Mucosa of descending colon (tissue), 3 donors: ENCODE measurements at regions not wholly inside any gene's neighbourhood (a gene's known extent, or its start where the extent isn't known, plus 50 kb on each side); places are given as distances from the start of the nearest gene placed in this dataset.

ENCODE experiments used
- ATAC-seq: fragments of 200-7000 bp; cut with Tn5 transposase; one replicate; pipeline ENCODE4 v1.9.1; 2020; ENCODE audit warnings: mild to moderate bottlenecking, moderate library complexity
- DNase-seq, 3 donors: peaks; one replicate each; pipeline ENCODE4 v3.0.0-alpha.2; 2020
- H3K36me3 ChIP-seq: fragments of 200-600 bp; one replicate; pipeline ENCODE4 v1.8.0; 2021; ENCODE audit warnings: low read depth, mild to moderate bottlenecking
- H3K4me1 ChIP-seq: fragments of 200-600 bp; one replicate; pipeline ENCODE4 v1.8.0; 2021; ENCODE audit warnings: low read depth, mild to moderate bottlenecking
- H3K4me3 ChIP-seq: fragments of 200-600 bp; one replicate; pipeline ENCODE4 v1.8.0; 2021; ENCODE audit warnings: mild to moderate bottlenecking
- H3K9me3 ChIP-seq: fragments of 200-600 bp; one replicate; pipeline ENCODE4 v1.8.0; 2021; ENCODE audit warnings: mild to moderate bottlenecking
- intact Hi-C, 2 donors: fragments of 100-400 bp; cut with DNase I in 1 of 2; cut with micrococcal nuclease in 1 of 2; formaldehyde crosslinking; loops; one replicate each; pipeline versions ENCODE4 v1.11.0 to v1.11.1; 2022; cut with DNase I, micrococcal nuclease
- TF ChIP-seq, protein P1 (sequence below): fragments of 200-600 bp; IDR thresholded peaks from one replicate; pipeline ENCODE4 v1.8.0; 2022; ENCODE audit warnings: antibody characterized with exemption, mild to moderate bottlenecking
- donor health status: DM: no; HTN: no; CAD: no; lungs with moderate emphysema.
- donor health status: DM: no; HTN: no; CAD: no.
- donor health status: DM: no; HTN: yes; CAD: no.

DNA sequence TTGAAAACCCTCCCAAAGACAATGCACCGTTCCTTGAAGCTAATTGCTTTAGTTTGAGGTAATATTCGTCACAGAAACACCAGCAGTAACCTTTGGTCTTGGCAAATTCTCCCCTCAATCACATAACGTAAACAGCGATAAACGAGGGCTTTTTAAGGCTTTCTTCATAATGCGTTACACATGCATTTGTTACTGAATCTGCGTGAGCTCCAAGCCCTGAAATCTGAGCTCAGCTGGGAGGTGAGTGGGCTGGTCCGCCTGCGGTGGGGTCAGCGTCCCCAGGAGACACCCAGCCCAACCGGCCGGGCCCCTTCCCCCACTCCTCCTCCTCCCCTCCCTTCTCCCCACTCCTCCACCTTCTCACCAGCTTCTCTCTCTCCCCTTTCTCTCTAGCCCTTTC lies 91.1 kb downstream of the BARX1 start:
- H3K9me3 ChIP-seq: no peaks in the 10 kb centered on the region
- H3K4me1 ChIP-seq: no peaks in the 10 kb centered on the region
- intact Hi-C loops: no loop called here
- no peak for DNase-seq
- ATAC-seq: no peak
- no peak overlapping the region for H3K4me3 ChIP-seq
- no peaks in the 10 kb centered on the region for H3K36me3 ChIP-seq
- TF ChIP-seq, protein P1, sequence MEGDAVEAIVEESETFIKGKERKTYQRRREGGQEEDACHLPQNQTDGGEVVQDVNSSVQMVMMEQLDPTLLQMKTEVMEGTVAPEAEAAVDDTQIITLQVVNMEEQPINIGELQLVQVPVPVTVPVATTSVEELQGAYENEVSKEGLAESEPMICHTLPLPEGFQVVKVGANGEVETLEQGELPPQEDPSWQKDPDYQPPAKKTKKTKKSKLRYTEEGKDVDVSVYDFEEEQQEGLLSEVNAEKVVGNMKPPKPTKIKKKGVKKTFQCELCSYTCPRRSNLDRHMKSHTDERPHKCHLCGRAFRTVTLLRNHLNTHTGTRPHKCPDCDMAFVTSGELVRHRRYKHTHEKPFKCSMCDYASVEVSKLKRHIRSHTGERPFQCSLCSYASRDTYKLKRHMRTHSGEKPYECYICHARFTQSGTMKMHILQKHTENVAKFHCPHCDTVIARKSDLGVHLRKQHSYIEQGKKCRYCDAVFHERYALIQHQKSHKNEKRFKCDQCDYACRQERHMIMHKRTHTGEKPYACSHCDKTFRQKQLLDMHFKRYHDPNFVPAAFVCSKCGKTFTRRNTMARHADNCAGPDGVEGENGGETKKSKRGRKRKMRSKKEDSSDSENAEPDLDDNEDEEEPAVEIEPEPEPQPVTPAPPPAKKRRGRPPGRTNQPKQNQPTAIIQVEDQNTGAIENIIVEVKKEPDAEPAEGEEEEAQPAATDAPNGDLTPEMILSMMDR: no peak

DNA sequence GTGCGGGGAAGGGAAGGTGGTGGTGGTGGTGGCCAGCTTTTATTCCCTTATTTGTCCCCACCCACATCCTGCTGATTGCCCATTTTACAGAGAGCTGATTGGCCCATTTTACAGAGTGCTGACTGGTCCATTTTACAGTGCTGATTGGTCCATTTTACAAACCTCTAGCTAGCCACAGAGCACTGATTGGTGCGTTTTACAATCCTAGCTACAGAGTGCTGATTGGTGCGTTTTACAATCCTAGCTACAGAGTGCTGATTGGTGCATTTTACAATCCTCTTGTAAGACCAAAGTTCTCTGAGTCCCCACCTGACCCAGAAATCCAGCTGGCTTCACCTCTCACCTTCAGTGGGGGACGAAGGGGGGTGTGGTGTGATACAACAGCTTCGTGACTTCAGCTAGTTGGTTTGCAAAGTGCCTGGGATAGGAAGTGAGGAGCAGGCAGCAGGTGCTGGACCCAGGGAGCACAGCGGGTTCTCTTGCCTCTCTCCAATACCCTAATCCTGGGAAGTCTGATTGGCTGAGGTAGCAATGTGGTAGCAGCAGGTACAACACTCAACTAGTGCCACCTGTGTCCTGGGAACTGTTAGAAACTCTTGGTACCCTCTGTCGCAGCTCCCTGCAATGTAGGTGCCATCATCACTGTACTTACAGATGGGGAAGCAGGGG lies 92.1 kb downstream of the BARX1 start:
- DNase-seq: no peak
- ATAC-seq: no peak
- H3K9me3 ChIP-seq: no peaks in the 10 kb centered on the region
- no peak overlapping the region for H3K4me3 ChIP-seq
- TF ChIP-seq, protein P1: no peak
- no peaks in the 10 kb centered on the region for H3K4me1 ChIP-seq
- intact Hi-C loops: no loop called here
- no peaks in the 10 kb centered on the region for H3K36me3 ChIP-seq

DNA sequence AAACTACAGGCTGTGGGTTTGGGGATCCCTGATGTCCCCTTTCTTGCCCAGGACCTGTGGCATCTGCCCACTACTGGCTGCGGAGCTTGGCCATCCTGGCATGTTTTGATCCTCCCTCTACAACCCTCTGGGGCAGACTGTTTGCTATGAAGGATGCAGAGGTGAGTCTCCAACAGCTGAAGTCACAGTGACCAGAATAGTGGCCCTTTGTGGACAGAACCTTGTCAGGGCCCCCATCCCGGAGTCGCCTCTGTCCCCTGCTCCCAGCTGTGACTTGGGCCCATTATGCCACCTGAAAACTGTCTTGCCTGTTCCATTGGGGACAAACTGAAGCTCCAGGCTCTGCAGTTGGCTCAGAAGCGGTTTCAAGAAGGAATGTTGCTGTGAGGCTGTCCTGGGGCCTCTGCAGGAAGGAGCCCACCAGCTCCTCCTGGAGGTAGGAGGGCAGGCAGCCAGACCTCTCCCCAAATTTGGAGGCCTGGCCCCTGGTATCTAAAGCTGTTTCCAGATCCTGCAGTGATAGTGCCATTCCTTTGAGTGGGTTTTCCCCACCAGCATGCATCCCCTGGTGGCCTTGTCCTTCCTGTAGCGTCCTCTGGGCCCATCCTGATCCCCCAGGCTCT lies 93.3 kb downstream of the BARX1 start:
- Histone ChIP-seq H3K4me3 (no peak overlapping the region), H3K36me3 (no peaks in the 10 kb centered on the region), H3K4me1 (no peaks in the 10 kb centered on the region), H3K9me3 (no peaks in the 10 kb centered on the region)
- TF ChIP-seq, protein P1: no peak
- intact Hi-C loops: no loop called here
- DNase-seq: no peak
- ATAC-seq: no peak

DNA sequence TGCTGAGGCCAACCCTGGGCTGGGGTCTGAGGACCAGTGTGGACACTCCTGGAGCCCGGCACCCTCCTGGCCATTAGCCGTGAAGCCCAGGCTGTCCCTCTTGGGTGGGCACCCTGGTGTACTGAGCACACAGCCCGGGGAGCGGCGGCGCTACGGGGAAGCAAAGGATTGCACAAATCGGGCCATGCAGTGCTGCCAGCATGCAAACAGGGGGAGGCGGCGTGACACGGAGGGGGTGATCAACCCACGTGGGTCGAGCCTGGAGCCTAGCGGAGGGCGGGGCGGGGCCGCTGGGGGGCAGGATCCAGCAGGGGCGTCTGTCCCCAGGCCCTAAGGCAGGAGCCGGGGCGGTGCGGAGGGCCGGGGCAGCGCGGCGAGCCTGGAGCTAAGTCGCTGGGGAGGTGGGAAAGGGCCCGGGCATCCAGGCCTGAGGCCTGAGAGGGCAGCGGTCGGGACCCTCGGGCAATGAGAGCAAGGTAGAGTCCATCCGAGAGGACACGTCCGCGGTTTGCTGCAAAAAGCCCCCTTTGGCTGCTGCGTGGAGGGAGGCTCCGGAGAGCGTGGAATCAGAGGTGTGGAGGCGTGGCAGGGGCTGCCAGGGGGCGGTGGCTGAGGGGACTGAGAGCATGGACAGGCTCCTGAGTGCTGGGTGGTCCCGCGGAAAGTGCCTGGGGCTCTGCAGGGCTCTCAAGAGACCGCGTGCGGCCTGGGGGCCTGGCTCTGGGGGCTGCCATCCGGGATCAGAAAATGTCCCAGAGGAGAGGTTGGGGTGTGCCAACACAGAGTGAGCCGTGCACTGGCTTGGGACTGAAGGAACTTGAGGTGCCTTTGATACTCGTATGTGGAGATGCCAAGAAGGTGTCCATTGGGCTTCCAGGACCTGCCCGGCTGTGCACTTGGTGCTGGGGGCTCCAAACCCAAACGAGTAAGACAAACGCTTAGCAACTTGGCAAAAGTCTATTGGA lies 94.2 kb downstream of the BARX1 start:
- Histone ChIP-seq H3K9me3 (no peaks in the 10 kb centered on the region), H3K36me3 (no peaks in the 10 kb centered on the region), H3K4me1 (no peaks in the 10 kb centered on the region), H3K4me3 (no peak overlapping the region)
- DNase-seq: no peak
- ATAC-seq: no peak
- TF ChIP-seq, protein P1: no peak
- intact Hi-C loops: no loop called here

DNA sequence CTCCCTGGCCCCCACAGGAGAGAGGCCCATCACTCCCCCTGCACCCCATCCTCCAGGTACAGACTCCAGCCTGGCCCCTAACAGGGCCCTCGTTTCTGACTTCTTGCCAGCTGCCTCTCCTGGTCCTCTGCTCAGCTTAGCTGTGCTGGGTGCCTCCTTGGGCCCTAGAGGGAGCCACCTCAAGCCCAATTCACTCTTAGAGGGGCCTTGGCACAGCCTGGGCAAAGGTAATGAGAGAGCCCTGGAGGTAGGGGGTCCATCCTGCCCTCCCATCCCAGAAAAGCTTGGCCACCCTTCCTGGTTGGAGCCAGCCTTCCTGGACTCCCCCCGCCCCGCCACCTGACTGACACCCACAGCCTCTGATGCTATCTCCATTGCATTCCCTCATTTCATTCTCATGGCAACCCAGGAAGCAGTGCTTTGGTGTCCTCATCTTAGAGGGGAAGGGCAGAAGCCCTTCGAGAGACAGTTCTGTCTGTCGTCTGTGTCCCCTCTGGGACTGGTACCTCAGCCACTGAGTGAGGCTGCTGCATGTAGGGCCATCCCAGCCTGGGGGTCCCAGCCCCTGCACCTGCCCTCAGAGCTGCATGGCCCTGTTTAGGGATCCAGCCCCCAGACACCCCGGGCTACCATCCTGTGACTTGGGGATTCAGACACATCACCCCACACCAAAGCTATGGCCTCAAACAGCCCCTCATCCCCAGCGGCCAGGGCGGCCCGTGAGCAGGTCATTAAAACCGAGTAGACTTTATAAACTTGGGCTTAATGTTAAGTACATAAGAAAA lies 95.5 kb downstream of the BARX1 start:
- DNase-seq (no peak), ATAC-seq (no peak)
- Histone ChIP-seq H3K9me3 (no peaks in the 10 kb centered on the region), H3K36me3 (no peaks in the 10 kb centered on the region), H3K4me1 (no peaks in the 10 kb centered on the region), H3K4me3 (no peak overlapping the region)
- TF ChIP-seq, protein P1: no peak
- intact Hi-C loops: no loop called here
